CD4-positive, alpha-beta T cell treated with Interferon gamma for 1 hour (primary cell): ENCODE measurements at regions not wholly inside any gene's neighbourhood (a gene's known extent, or its start where the extent isn't known, plus 50 kb on each side); places are given as distances from the start of the nearest gene placed in this dataset.
"Not testable (repeated sequence)": the region's sequence is repeated elsewhere in the genome, so short reads cannot be mapped to it uniquely, and the experiment has no call there.

ENCODE experiments used
- DNase-seq: peaks from one replicate; pipeline ENCODE4 v3.0.0-alpha.2; 2020

GRCh38 chr16:17983114-17983513, 353.4 kb downstream of the NPIPA8 start:
- no peak for DNase-seq

DNA sequence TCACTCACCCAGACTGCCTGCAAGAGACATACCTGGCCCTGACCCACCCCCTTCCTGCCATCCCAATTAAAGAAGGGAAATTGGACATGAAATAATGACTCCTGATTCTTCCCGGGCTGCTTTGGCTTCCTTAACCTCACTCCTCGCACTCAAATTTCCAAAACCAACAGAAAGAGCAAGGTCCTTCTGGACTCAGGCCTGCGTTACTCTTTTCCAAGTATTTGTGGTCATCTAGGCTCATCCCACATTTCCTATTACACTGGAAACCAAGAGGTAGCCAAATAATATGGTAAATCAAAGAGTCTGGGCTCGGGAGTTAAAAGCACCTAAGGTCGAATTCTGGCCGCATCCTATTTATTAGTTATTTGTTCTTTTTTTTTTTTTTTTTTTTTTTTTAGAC, 359.3 kb downstream of the NPIPA8 start:
- no peak for DNase-seq

GRCh38 chr16:17972460-17972943, 364.0 kb downstream of the NPIPA8 start:
- DNase-seq = no peak

DNA sequence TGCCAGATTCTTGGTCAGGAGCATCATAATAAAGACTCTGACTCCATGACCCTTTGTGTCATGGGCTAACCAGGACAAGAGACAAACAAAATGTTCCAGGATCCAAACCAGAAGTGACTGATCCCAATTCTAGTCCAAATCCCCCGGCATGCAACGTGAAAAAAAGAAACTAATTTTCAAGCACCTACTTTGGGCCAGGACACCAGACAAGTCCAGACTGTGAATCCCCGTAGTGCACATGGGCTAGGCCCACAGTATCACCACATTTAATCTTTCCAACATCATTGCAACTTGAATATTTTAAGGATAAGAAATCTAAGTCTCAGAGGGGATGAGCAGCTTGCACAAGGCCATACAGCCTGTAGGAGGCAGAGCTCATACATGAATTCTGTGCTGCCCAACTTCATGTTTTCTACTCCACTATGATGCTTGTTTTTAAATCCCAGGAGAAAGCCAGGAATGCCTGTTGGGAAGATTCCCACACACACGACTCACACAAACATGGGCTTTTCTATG, 365.7 kb downstream of the NPIPA8 start:
- DNase-seq = no peak

DNA sequence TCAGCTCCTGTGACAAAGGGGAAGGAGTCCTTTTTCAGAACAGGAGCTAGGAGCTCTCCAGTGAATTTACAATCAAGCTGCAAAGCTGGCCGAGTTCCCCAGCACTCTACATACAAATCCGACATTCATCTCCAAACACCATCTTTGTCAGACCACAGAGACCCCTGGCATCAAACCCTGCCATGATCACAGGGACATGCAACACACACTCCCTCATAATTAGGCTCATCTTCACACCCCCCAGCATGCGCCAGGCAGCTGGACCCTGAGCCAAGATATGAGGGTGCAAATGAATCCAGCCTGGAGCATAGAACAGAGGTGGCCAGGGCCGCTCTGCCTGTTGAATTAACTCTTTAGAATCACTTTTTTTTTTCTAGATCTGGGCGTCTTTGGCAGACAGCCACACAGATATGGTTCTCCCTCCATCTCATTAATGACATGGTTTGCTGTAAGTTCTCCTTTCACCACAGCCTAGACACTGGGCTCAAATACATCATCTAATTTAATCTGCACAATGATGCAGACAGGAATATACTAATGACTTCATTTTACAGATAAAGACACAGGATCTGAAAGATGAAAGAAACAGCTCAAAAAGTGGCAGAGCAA, 366.3 kb downstream of the NPIPA8 start:
- no peak for DNase-seq

DNA sequence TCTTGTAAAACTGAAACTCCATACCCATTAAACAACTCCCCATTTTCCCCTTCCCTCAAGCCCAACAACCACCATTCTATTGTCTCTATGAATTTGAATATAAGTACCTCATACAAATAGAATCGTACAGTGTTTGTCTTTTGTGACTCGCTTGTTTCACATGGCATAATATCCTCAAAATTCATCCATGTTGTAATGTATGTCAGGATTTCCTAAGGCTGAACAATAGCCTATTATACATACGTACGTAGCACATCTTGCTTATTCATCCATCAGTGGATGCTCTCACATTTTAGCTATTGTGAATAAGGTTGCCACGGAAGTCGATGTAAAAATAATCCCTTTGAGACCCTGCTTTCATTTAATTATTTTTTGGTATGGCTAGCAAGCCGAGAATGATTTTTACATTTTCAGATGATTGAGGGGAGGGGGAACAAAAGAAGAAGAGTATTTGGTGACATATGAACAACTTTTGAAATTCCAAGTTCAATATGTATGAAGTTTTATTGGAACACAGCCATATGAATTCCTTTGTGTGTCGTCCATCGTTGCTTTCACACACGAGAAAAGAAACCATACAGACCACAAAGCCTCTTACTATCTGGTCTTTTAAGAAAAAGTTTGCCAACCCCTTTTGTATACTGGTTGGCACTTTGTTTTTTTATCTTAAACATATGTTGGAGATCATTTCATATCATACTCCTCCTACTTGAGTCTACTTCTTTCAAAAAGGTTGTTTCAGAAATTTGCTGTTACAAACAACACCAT, 371.2 kb downstream of the NPIPA8 start:
- no peak for DNase-seq

DNA sequence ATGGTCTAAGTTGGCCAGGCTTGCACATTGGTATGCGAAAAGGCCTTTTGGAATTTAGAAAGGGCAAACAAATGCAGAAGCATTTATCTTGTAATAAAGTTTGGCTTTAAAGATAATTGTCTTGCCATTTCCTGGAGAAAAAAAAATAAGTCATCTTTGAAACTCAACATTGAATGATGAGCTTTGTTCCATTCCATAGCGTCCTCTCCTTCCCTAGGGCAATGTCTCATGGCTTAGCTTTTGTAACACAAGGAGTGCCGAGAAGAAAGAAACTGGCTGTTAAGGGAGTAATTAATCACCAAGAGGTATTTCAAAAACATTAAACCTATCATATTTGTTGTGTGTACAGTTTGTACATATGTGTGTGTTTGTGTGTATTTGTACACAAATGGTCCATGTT, 372.3 kb downstream of the NPIPA8 start:
- DNase-seq = no peak

- no peak for DNase-seq
Measured at GRCh38 chr16:17963185-17963836, 373.2 kb downstream of the NPIPA8 start.

- DNase-seq = no peak
Measured at GRCh38 chr16:17962726-17963125, 373.8 kb downstream of the NPIPA8 start.

- not testable (repeated sequence) for DNase-seq
Measured at GRCh38 chr16:17961822-17962221, 374.7 kb downstream of the NPIPA8 start.

DNA sequence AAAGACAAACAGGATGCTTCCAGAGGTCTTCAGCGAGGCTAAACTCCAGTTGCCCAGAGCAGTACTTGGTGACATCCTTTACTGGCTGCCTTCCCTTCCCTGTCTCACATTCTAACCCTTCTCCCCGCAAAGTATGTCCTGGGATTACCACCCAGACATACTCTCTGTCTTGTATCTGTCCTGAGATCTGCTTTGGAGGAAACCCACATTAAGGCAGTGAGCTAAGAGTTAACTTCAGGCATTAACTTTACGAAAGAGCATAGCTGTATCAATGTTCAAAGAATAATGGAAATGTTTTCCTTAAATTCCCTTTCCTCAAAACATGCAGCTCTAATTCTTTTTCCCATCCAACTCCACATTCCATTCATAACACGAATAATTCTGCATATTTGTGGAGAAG, 385.2 kb downstream of the NPIPA8 start:
- DNase-seq = no peak

GRCh38 chr16:17949982-17950250, 386.6 kb downstream of the NPIPA8 start:
- DNase-seq = no peak

GRCh38 chr16:17949141-17949981, 387.2 kb downstream of the NPIPA8 start:
- no peak for DNase-seq

GRCh38 chr16:17947637-17948036, 388.9 kb downstream of the NPIPA8 start:
- DNase-seq = no peak

DNA sequence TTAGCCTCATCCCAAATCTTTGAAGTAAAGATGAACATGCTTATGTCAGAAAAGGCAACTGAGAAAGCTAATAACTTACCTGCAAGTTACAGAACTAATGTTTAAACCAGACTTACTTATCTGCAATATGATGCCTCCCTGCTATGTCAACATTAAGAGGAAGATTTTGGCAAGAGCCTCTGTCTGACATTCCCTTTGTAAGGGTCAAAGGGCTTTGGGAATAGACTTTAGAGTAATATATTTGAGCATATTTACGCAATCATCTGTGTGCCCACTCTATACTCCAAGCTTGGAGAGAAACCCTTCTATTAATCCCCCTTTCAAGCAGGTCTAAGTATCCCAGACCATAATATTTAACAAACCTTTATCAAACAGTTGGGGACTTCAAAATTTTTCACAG, 389.4 kb downstream of the NPIPA8 start:
- no peak for DNase-seq

GRCh38 chr16:17945080-17945601, 391.4 kb downstream of the NPIPA8 start:
- DNase-seq = no peak

DNA sequence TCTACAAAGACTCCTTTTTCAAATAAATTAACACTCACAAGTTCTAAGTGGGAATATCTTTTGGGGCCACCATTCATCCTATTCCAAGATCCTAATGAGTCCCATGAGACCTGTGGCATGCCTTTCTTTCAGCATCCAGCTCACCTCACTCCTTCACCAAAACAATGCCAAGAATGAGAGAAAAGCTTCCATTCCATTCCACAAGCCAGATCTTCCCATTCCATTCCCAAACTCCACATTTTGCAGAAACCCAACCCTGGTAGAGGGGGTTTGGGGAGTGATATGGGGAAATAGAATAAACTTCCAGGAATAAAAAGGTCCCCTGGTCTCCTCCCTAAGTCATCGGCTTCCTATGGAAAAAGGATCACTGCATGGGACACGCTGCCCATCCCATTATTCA, 392.2 kb downstream of the NPIPA8 start:
- DNase-seq = no peak

DNA sequence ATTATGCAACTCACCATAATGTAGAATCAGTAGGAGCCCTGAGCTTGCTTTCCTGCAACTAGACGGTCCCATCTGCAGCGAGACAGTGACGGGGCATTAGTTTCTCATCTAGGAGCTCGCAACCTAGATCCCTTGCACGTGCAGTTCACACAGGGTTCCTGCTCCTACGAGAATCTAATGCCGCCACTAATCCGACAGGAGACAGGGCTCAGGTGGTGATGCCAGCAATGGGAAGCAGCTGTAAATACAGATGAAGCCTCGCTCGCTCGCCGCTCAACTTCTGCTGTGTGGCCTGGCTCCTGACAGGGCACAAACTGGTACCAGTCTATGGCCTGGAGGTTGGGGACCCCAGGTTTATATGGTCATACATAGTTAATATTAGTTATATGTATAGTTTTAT, 394.5 kb downstream of the NPIPA8 start:
- DNase-seq = no peak

GRCh38 chr16:17940584-17941364, 395.8 kb downstream of the NPIPA8 start:
- no peak for DNase-seq

GRCh38 chr16:17939723-17940122, 396.8 kb downstream of the NPIPA8 start:
- no peak for DNase-seq

GRCh38 chr16:17939122-17939536, 397.4 kb downstream of the NPIPA8 start:
- DNase-seq = no peak

DNA sequence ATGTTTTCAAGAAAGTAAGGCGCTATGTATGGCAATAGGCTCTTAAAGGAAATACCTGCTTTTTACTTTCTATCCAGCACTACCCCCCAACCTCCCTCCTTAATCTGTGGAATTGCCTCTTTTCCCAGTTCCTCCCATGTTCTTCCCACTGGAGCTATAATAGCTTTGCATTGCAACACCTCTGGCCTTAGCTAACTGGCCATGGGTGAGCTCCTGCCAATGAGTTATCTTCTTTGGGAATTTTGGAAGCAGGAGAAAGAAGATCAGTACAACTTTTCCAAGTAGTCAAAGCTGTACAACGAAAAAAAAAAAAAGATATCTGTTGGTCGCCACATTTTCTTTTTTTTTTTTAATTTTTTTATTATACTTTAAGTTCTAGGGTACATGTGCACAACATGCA, 398.0 kb downstream of the NPIPA8 start:
- no peak for DNase-seq
